Tibial nerve (tissue), 4 donors: ENCODE measurements at regions not wholly inside any gene's neighbourhood (a gene's known extent, or its start where the extent isn't known, plus 50 kb on each side); places are given as distances from the start of the nearest gene placed in this dataset.
A peak's percentile ranks its signal among the peaks of the same experiment; 100 is the strongest.

Source experiments
- CTCF ChIP-seq, 5 experiments: fragments of 200-600 bp in 3 of 5; fragments of 450-650 bp in 2 of 5; sonication (generic) in 3 of 5; IDR thresholded peaks; one replicate each; pipeline ENCODE4 v1.5.1; 2016 to 2019; ENCODE audit warnings: antibody characterized with exemption in 5 of 5, mild to moderate bottlenecking in 3 of 5, moderate library complexity in 2 of 5
- EP300 ChIP-seq, 2 donors: sonication (generic); formaldehyde crosslinking; IDR thresholded peaks; one replicate each; pipeline ENCODE4 v1.6.1; 2017; ENCODE audit warnings: antibody characterized with exemption in 2 of 2, mild to moderate bottlenecking in 1 of 2
- POLR2A ChIP-seq, 2 donors: fragments of 450-650 bp; IDR thresholded peaks; one replicate each; pipeline ENCODE4 v1.6.1; 2017; ENCODE audit warnings: antibody characterized with exemption in 2 of 2, mild to moderate bottlenecking in 2 of 2, moderate library complexity in 2 of 2

GRCh38 chr13:80131204-80131603 lies 209.7 kb downstream of the SPRY2 start:
- no peak for TF ChIP-seq CTCF (IDR thresholded peaks at IDR 0.05)
- TF ChIP-seq POLR2A (IDR thresholded peaks at IDR 0.05): no peak
- peak; percentile 19 to 66 for TF ChIP-seq EP300 (IDR thresholded peaks at IDR 0.05)
